IPS-18c (cell line): ENCODE measurements at regions not wholly inside any gene's neighbourhood (a gene's known extent, or its start where the extent isn't known, plus 50 kb on each side); places are given as distances from the start of the nearest gene placed in this dataset.

Experiments
- H3K4me3 ChIP-seq: 2 replicates; pipeline ENCODE4 v1.7.0; 2013; ENCODE audit warnings: low read depth, mild to moderate bottlenecking, low read length, moderate library complexity; ENCODE audit not compliant: insufficient read depth
- H3K9me3 ChIP-seq: one replicate; pipeline ENCODE4 v1.6.1; 2013; ENCODE audit warnings: mild to moderate bottlenecking, low read length, moderate library complexity; ENCODE audit not compliant: control insufficient read depth, insufficient read depth

GRCh38 chr5:3954199-3954598 lies 358.6 kb downstream of the IRX1 start:
- no peak overlapping the region for H3K4me3 ChIP-seq
- no peaks in the 10 kb centered on the region for H3K9me3 ChIP-seq

- Histone ChIP-seq H3K9me3 (no peaks in the 10 kb centered on the region), H3K4me3 (no peak overlapping the region)
Measured at GRCh38 chr5:3954633-3955032, 359.0 kb downstream of the IRX1 start.

GRCh38 chr5:3957658-3958057 lies 362.0 kb downstream of the IRX1 start:
- no peak overlapping the region for H3K4me3 ChIP-seq
- no peaks in the 10 kb centered on the region for H3K9me3 ChIP-seq

GRCh38 chr5:3958389-3958788 lies 362.8 kb downstream of the IRX1 start:
- H3K4me3 ChIP-seq, result no peak overlapping the region
- no peaks in the 10 kb centered on the region for H3K9me3 ChIP-seq

GRCh38 chr5:3962113-3962512 lies 366.5 kb downstream of the IRX1 start:
- H3K4me3 ChIP-seq, result no peak overlapping the region
- H3K9me3 ChIP-seq, result no peaks in the 10 kb centered on the region

GRCh38 chr5:3963652-3964051 lies 368.0 kb downstream of the IRX1 start:
- Histone ChIP-seq H3K4me3 (no peak overlapping the region), H3K9me3 (no peaks in the 10 kb centered on the region)

- no peaks in the 10 kb centered on the region for H3K9me3 ChIP-seq
- no peak overlapping the region for H3K4me3 ChIP-seq
Measured at GRCh38 chr5:3980156-3980555, 384.5 kb downstream of the IRX1 start.

- Histone ChIP-seq H3K9me3 (no peaks in the 10 kb centered on the region), H3K4me3 (no peak overlapping the region)
Measured at GRCh38 chr5:3987867-3988266, 392.2 kb downstream of the IRX1 start.

GRCh38 chr5:3993856-3994473 lies 398.3 kb downstream of the IRX1 start:
- no peak overlapping the region for H3K4me3 ChIP-seq
- H3K9me3 ChIP-seq, result peaks cover 2% of the 10 kb centered on the region

- H3K9me3 ChIP-seq, result peaks cover 2% of the 10 kb centered on the region
- no peak overlapping the region for H3K4me3 ChIP-seq
Measured at GRCh38 chr5:3994628-3995027, 399.0 kb downstream of the IRX1 start.

GRCh38 chr5:3995954-3996619 lies 400.5 kb downstream of the IRX1 start:
- H3K4me3 ChIP-seq, result no peak overlapping the region
- H3K9me3 ChIP-seq, result peaks cover 2% of the 10 kb centered on the region

GRCh38 chr5:3996707-3997336 lies 401.2 kb downstream of the IRX1 start:
- peaks cover 2% of the 10 kb centered on the region for H3K9me3 ChIP-seq
- no peak overlapping the region for H3K4me3 ChIP-seq

GRCh38 chr5:3997670-3998069 lies 402.0 kb downstream of the IRX1 start:
- Histone ChIP-seq H3K9me3 (peaks cover 2% of the 10 kb centered on the region), H3K4me3 (no peak overlapping the region)

- no peaks in the 10 kb centered on the region for H3K9me3 ChIP-seq
- H3K4me3 ChIP-seq, result no peak overlapping the region
Measured at GRCh38 chr5:3999929-4000328, 404.3 kb downstream of the IRX1 start.

GRCh38 chr5:4001004-4001403 lies 405.4 kb downstream of the IRX1 start:
- H3K9me3 ChIP-seq, result no peaks in the 10 kb centered on the region
- H3K4me3 ChIP-seq, result no peak overlapping the region

- Histone ChIP-seq H3K4me3 (no peak overlapping the region), H3K9me3 (no peaks in the 10 kb centered on the region)
Measured at GRCh38 chr5:4001758-4002533, 406.3 kb downstream of the IRX1 start.

- no peak overlapping the region for H3K4me3 ChIP-seq
- peaks cover under 1% of the 10 kb centered on the region for H3K9me3 ChIP-seq
Measured at GRCh38 chr5:4005335-4005734, 409.7 kb downstream of the IRX1 start.

- Histone ChIP-seq H3K9me3 (peaks cover 2% of the 10 kb centered on the region), H3K4me3 (no peak overlapping the region)
Measured at GRCh38 chr5:4007001-4007400, 411.4 kb downstream of the IRX1 start.
